PFSK-1 (cell line): ENCODE measurements at regions not wholly inside any gene's neighbourhood (a gene's known extent, or its start where the extent isn't known, plus 50 kb on each side); places are given as distances from the start of the nearest gene placed in this dataset.

Experiments
- FOXP2 ChIP-seq: optimal IDR thresholded peaks from 2 replicates; pipeline ENCODE3; 2011; ENCODE audit warnings: borderline replicate concordance, control low read depth, inconsistent platforms; ENCODE audit not compliant: insufficient read depth; ENCODE audit errors: extremely low read length, extremely low read depth
- POLR2AphosphoS5 ChIP-seq: IDR thresholded peaks from 2 replicates; pipeline ENCODE4 v1.6.1; 2012; ENCODE audit warnings: low read depth, mild to moderate bottlenecking, control low read depth, low read length, moderate library complexity
- REST ChIP-seq, 2 experiments: IDR thresholded peaks; 2 replicates each; pipeline versions ENCODE4 v1.6.1 to v1.8.0; 2011 to 2012; ENCODE audit warnings: low read depth in 2 of 2, low read length in 2 of 2, control low read depth in 1 of 2, inconsistent platforms in 1 of 2, mild to moderate bottlenecking in 1 of 2, moderate library complexity in 1 of 2; ENCODE audit not compliant: insufficient read depth in 1 of 2
- SIN3A ChIP-seq: IDR thresholded peaks from 2 replicates; pipeline ENCODE4 v1.6.1; 2012; ENCODE audit warnings: mild to moderate bottlenecking, low read length, moderate library complexity, borderline replicate concordance; ENCODE audit not compliant: insufficient read depth
- TAF1 ChIP-seq: IDR thresholded peaks from 2 replicates; pipeline ENCODE4 v1.6.1; 2012; ENCODE audit warnings: low read length, control low read depth, borderline replicate concordance; ENCODE audit not compliant: insufficient read depth

GRCh38 chr10:112000466-112000865 is 183.1 kb downstream of the GPAM start:
- TF ChIP-seq POLR2AphosphoS5 (no peak), TAF1 (no peak), SIN3A (no peak), REST (IDR thresholded peaks at IDR 0.05; ENCODE audit: insufficient read depth in 1 of 2, low read depth in 2 of 2, low read length in 2 of 2) (no peak), FOXP2 (no peak)
